ENCODE measurements at regions not wholly inside any gene's neighbourhood (a gene's known extent, or its start where the extent isn't known, plus 50 kb on each side); places are given as distances from the start of the nearest gene placed in this dataset.

DNA sequence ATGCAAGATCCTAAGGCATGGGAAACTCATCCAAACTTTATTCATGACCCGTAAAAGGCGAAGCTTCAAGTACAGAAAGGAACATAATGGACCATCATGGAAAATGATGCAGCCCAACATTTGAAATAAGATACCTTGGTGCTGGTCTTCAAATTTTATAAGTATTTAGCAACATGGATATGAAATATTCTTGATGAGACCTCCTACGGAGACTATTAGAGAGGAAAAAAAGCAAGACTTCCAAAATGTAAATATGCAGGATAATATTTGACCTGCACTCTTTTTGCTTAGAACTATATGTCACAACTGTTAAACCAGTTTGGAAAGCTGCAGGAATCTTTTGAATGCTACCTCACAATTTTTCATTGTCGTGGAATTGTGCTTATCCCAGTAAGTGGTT is 168.8 kb upstream of the ARID2 start:
- H3K36me3 Mint-ChIP-seq, result no peaks in the 10 kb centered on the region
- H3K9ac ChIP-seq (ENCODE audit: insufficient read depth, low read length, poor library complexity, severe bottlenecking), result no peak overlapping the region
- no peaks in the 10 kb centered on the region for H3K27me3 Mint-ChIP-seq (ENCODE audit: low read depth in 3 of 3)
- H3K79me2 ChIP-seq (ENCODE audit: insufficient read depth, low read length), result no peaks in the 10 kb centered on the region
- H2AFZ ChIP-seq (ENCODE audit: insufficient read depth, low read depth, low read length, poor library complexity, severe bottlenecking), result no peak overlapping the region
- no peaks in the 10 kb centered on the region for H3K27me3 ChIP-seq (ENCODE audit: control insufficient read depth in 2 of 2, insufficient read depth in 2 of 2, low read length in 2 of 2)
- no peak overlapping the region for H3K4me3 ChIP-seq (replicated peaks in 1 of 3; ENCODE audit: low read depth in 2 of 3, low read length in 3 of 3)
- H3K4me2 ChIP-seq (replicated peaks; ENCODE audit: extremely low read depth, low read length, poor library complexity, severe bottlenecking), result no peak overlapping the region
- no peak overlapping the region for H3K27ac Mint-ChIP-seq
- no peak overlapping the region for H3K4me3 Mint-ChIP-seq
- peaks cover 11 to 17% of the 10 kb centered on the region in 2 donors for H3K4me1 ChIP-seq (ENCODE audit: control insufficient read depth in 1 of 2, insufficient read depth in 2 of 2, low read length in 2 of 2)
- no peaks in the 10 kb centered on the region for H3K9me3 ChIP-seq (replicated peaks in 1 of 2; ENCODE audit: control insufficient read depth in 1 of 2, insufficient read depth in 1 of 2, low read length in 2 of 2)
- no peaks in the 10 kb centered on the region for H3K36me3 ChIP-seq (replicated peaks in 1 of 2; ENCODE audit: control insufficient read depth in 1 of 2, insufficient read depth in 2 of 2, low read length in 2 of 2)
- peaks cover 0 to 4% (median 2%) of the 10 kb centered on the region in 7 donors for H3K9me3 Mint-ChIP-seq
- intact Hi-C loops (cut with micrococcal nuclease), result no loop called here
- H3K27ac ChIP-seq (ENCODE audit: low read depth in 1 of 2, low read length in 2 of 2), result no peak overlapping the region
- H4K20me1 ChIP-seq (ENCODE audit: insufficient read depth, low read length), result no peaks in the 10 kb centered on the region
- TF ChIP-seq, protein P1, sequence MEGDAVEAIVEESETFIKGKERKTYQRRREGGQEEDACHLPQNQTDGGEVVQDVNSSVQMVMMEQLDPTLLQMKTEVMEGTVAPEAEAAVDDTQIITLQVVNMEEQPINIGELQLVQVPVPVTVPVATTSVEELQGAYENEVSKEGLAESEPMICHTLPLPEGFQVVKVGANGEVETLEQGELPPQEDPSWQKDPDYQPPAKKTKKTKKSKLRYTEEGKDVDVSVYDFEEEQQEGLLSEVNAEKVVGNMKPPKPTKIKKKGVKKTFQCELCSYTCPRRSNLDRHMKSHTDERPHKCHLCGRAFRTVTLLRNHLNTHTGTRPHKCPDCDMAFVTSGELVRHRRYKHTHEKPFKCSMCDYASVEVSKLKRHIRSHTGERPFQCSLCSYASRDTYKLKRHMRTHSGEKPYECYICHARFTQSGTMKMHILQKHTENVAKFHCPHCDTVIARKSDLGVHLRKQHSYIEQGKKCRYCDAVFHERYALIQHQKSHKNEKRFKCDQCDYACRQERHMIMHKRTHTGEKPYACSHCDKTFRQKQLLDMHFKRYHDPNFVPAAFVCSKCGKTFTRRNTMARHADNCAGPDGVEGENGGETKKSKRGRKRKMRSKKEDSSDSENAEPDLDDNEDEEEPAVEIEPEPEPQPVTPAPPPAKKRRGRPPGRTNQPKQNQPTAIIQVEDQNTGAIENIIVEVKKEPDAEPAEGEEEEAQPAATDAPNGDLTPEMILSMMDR (IDR thresholded peaks at IDR 0.05), result no peak
- DNase-seq, result no peak
- H3K4me1 Mint-ChIP-seq, result peaks cover 14% of the 10 kb centered on the region
- no CpG with 5 or more reads among the region's 4 CpGs for WGBS (ENCODE audit: insufficient coverage)

DNA sequence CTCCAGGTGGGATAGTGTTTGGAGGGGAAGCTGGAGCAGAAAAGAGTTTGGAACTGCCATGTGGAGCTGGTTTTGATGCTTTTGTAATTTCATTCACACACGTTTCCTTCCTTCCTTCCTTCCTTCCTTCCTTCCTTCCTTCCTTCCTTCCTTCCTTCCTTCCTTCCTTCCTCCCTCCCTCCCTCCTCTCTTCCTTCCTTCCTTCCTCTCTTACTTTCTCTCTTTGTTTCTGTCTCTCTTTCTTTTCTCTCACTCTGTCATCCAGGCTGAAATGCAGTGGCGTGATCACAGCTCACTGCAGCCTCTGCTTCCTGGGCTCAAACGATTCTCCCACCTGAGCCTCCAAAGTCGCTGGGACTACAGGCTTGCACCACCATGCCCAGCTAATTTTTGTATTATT is 168.0 kb upstream of the ARID2 start:
- H3K4me3 ChIP-seq (replicated peaks in 1 of 3; ENCODE audit: low read depth in 2 of 3, low read length in 3 of 3), result no peak overlapping the region
- no peak overlapping the region for H3K4me3 Mint-ChIP-seq
- H3K27ac ChIP-seq (ENCODE audit: low read depth in 1 of 2, low read length in 2 of 2), result no peak overlapping the region
- TF ChIP-seq, protein P1 (IDR thresholded peaks at IDR 0.05), result no peak
- DNase-seq, result no peak
- WGBS (ENCODE audit: insufficient coverage), result no CpG with 5 or more reads among the region's 4 CpGs
- H3K36me3 ChIP-seq (replicated peaks in 1 of 2; ENCODE audit: control insufficient read depth in 1 of 2, insufficient read depth in 2 of 2, low read length in 2 of 2), result no peaks in the 10 kb centered on the region
- no peak overlapping the region for H3K4me2 ChIP-seq (replicated peaks; ENCODE audit: extremely low read depth, low read length, poor library complexity, severe bottlenecking)
- H3K36me3 Mint-ChIP-seq, result no peaks in the 10 kb centered on the region
- H3K4me1 ChIP-seq (ENCODE audit: control insufficient read depth in 1 of 2, insufficient read depth in 2 of 2, low read length in 2 of 2), result peaks cover 9 to 11% of the 10 kb centered on the region in 2 donors
- H3K4me1 Mint-ChIP-seq, result peaks cover 11% of the 10 kb centered on the region
- no peak overlapping the region for H2AFZ ChIP-seq (ENCODE audit: insufficient read depth, low read depth, low read length, poor library complexity, severe bottlenecking)
- intact Hi-C loops (cut with micrococcal nuclease), result no loop called here
- no peaks in the 10 kb centered on the region for H3K27me3 ChIP-seq (ENCODE audit: control insufficient read depth in 2 of 2, insufficient read depth in 2 of 2, low read length in 2 of 2)
- peaks cover 0 to 4% (median 2%) of the 10 kb centered on the region in 7 donors for H3K9me3 Mint-ChIP-seq
- no peaks in the 10 kb centered on the region for H3K9me3 ChIP-seq (replicated peaks in 1 of 2; ENCODE audit: control insufficient read depth in 1 of 2, insufficient read depth in 1 of 2, low read length in 2 of 2)
- no peaks in the 10 kb centered on the region for H3K27me3 Mint-ChIP-seq (ENCODE audit: low read depth in 3 of 3)
- H3K9ac ChIP-seq (ENCODE audit: insufficient read depth, low read length, poor library complexity, severe bottlenecking), result no peak overlapping the region
- H3K27ac Mint-ChIP-seq, result peak overlapping the region in 1 of 7 donors; percentile 23
- H4K20me1 ChIP-seq (ENCODE audit: insufficient read depth, low read length), result no peaks in the 10 kb centered on the region
- no peaks in the 10 kb centered on the region for H3K79me2 ChIP-seq (ENCODE audit: insufficient read depth, low read length)

Measured in CD14-positive monocyte (primary cell).